NB4 (cell line): ENCODE measurements at regions not wholly inside any gene's neighbourhood (a gene's known extent, or its start where the extent isn't known, plus 50 kb on each side); places are given as distances from the start of the nearest gene placed in this dataset.

Experiments used
- DNase-seq: peaks from one replicate; pipeline ENCODE4 v3.0.0; 2010; ENCODE audit warnings: low read depth
- H3K4me3 ChIP-seq: one replicate; pipeline ENCODE4 v1.5.1; 2011; ENCODE audit warnings: mild to moderate bottlenecking, low read depth, low read length, moderate library complexity
- MYC ChIP-seq: IDR thresholded peaks from 2 replicates; pipeline ENCODE4 v1.6.1; 2011; ENCODE audit warnings: low read depth, low read length
- POLR2A ChIP-seq: IDR thresholded peaks from 2 replicates; pipeline ENCODE4 v1.6.1; 2011; ENCODE audit warnings: mild to moderate bottlenecking; ENCODE audit not compliant: insufficient read length; ENCODE audit errors: extremely low read depth
- TF ChIP-seq, protein P1 (sequence below): IDR thresholded peaks from one replicate; pipeline ENCODE4 v1.5.1; 2012; ENCODE audit warnings: low read depth, low read length
- TF ChIP-seq, protein P2 (sequence below): IDR thresholded peaks from 2 replicates; pipeline ENCODE4 v1.6.1; 2011; ENCODE audit warnings: low read depth, low read length

DNA sequence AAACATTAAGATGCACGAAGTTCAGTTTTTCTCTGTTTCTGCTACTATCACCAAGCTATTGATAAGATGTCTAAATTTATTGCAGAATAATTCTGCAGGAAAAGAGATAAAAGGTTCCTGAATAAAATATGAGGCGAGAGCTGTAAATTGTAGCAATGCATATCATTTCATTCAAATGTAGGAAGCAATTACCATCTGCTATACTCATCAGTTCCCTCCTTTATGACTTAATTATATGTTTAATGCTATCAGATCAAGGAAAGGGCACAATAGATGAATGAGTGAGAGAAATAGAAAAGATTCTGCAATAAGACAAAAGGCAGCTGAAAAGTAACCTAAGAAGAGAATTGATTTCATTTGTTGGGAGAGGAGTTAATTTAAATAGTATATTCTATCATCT is 108.2 kb upstream of the GALNT5 start:
- H3K4me3 ChIP-seq = no peak overlapping the region
- TF ChIP-seq, protein P1, sequence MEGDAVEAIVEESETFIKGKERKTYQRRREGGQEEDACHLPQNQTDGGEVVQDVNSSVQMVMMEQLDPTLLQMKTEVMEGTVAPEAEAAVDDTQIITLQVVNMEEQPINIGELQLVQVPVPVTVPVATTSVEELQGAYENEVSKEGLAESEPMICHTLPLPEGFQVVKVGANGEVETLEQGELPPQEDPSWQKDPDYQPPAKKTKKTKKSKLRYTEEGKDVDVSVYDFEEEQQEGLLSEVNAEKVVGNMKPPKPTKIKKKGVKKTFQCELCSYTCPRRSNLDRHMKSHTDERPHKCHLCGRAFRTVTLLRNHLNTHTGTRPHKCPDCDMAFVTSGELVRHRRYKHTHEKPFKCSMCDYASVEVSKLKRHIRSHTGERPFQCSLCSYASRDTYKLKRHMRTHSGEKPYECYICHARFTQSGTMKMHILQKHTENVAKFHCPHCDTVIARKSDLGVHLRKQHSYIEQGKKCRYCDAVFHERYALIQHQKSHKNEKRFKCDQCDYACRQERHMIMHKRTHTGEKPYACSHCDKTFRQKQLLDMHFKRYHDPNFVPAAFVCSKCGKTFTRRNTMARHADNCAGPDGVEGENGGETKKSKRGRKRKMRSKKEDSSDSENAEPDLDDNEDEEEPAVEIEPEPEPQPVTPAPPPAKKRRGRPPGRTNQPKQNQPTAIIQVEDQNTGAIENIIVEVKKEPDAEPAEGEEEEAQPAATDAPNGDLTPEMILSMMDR = no peak
- TF ChIP-seq MYC (no peak), POLR2A (no peak)
- TF ChIP-seq, protein P2, sequence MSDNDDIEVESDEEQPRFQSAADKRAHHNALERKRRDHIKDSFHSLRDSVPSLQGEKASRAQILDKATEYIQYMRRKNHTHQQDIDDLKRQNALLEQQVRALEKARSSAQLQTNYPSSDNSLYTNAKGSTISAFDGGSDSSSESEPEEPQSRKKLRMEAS = no peak
- no peak for DNase-seq

- no peak overlapping the region for H3K4me3 ChIP-seq
- TF ChIP-seq, protein P2 = no peak
- TF ChIP-seq MYC (no peak), POLR2A (no peak)
- TF ChIP-seq, protein P1 = no peak
- no peak for DNase-seq
Observed at GRCh38 chr2:157150747-157151146, 106.8 kb upstream of the GALNT5 start.

- DNase-seq = no peak
- TF ChIP-seq POLR2A (no peak), MYC (no peak)
- TF ChIP-seq, protein P1 = no peak
- TF ChIP-seq, protein P2 = no peak
- no peak overlapping the region for H3K4me3 ChIP-seq
Observed at GRCh38 chr2:157152362-157152761, 105.1 kb upstream of the GALNT5 start.

- H3K4me3 ChIP-seq = no peak overlapping the region
- TF ChIP-seq, protein P2 = no peak
- TF ChIP-seq, protein P1 = no peak
- TF ChIP-seq POLR2A (no peak), MYC (no peak)
- no peak for DNase-seq
Observed at GRCh38 chr2:157155992-157156391, 101.5 kb upstream of the GALNT5 start.

GRCh38 chr2:157158111-157158510 is 99.4 kb upstream of the GALNT5 start:
- DNase-seq = no peak
- TF ChIP-seq POLR2A (no peak), MYC (no peak)
- TF ChIP-seq, protein P2 = no peak
- TF ChIP-seq, protein P1 = no peak
- H3K4me3 ChIP-seq = no peak overlapping the region
